Breast epithelium (tissue), 4 donors: ENCODE measurements at regions not wholly inside any gene's neighbourhood (a gene's known extent, or its start where the extent isn't known, plus 50 kb on each side); places are given as distances from the start of the nearest gene placed in this dataset.

Experiments used
- DNase-seq, 2 donors: peaks; one replicate each; pipeline ENCODE4 v3.0.0-alpha.2; 2019; ENCODE audit warnings: low spot score in 2 of 2
- H3K27ac ChIP-seq, 2 donors: fragments of 200-600 bp; sonication (generic) in 1 of 2; one replicate each; pipeline ENCODE4 v1.5.1; 2016 to 2019; ENCODE audit warnings: mild to moderate bottlenecking in 1 of 2
- H3K27me3 ChIP-seq, 2 donors: fragments of 200-600 bp; sonication (generic) in 1 of 2; one replicate each; pipeline versions ENCODE4 v1.5.1 to v1.6.0; 2017 to 2019; ENCODE audit warnings: control low read depth in 1 of 2, mild to moderate bottlenecking in 1 of 2
- H3K36me3 ChIP-seq: fragments of 200-600 bp; one replicate; pipeline ENCODE4 v1.5.1; 2019
- H3K4me1 ChIP-seq, 2 donors: fragments of 200-600 bp; sonication (generic); one replicate each; pipeline ENCODE4 v1.5.1; 2016 to 2019; ENCODE audit warnings: control low read depth in 1 of 2
- H3K4me3 ChIP-seq, 3 donors: fragments of 200-600 bp; sonication (generic); 1 replicate in 2 of 3; 2 replicates in 1 of 3; pipeline ENCODE4 v1.5.1; 2016 to 2019; ENCODE audit warnings: mild to moderate bottlenecking in 3 of 3, moderate library complexity in 2 of 3
- H3K9me3 ChIP-seq, 2 donors: fragments of 200-600 bp; sonication (generic) in 1 of 2; one replicate each; pipeline ENCODE4 v1.5.1; 2016 to 2019; ENCODE audit warnings: control low read depth in 1 of 2
- CTCF ChIP-seq, 3 donors: fragments of 450-650 bp; IDR thresholded peaks; one replicate each; pipeline ENCODE4 v1.5.1; 2016 to 2017; ENCODE audit warnings: antibody characterized with exemption in 3 of 3, mild to moderate bottlenecking in 3 of 3, moderate library complexity in 3 of 3
- POLR2A ChIP-seq: fragments of 450-650 bp; IDR thresholded peaks from one replicate; pipeline ENCODE4 v1.6.1; 2016; ENCODE audit warnings: antibody characterized with exemption, mild to moderate bottlenecking, moderate library complexity
- POLR2AphosphoS5 ChIP-seq, 3 donors: sonication (generic); formaldehyde crosslinking; IDR thresholded peaks; one replicate each; pipeline ENCODE4 v1.6.1; 2017; ENCODE audit warnings: antibody characterized with exemption in 3 of 3
- intact Hi-C: fragments of 100-400 bp; cut with DNase I; formaldehyde crosslinking; loops from one replicate; pipeline ENCODE4 v1.15.1; 2023; ENCODE audit warnings: low total_unique reads

GRCh38 chr18:61706276-61706915 is 186.4 kb downstream of the RNF152 start:
- no peaks in the 10 kb centered on the region for H3K9me3 ChIP-seq
- H3K27ac ChIP-seq: no peak overlapping the region
- intact Hi-C loops: no loop called here
- no peak overlapping the region for H3K4me3 ChIP-seq
- H3K36me3 ChIP-seq: no peaks in the 10 kb centered on the region
- H3K4me1 ChIP-seq: no peaks in the 10 kb centered on the region
- TF ChIP-seq POLR2AphosphoS5 (IDR thresholded peaks at IDR 0.05): no peak
- no peak for TF ChIP-seq POLR2A
- no peak for TF ChIP-seq CTCF (IDR thresholded peaks at IDR 0.05)
- DNase-seq: no peak
- no peaks in the 10 kb centered on the region for H3K27me3 ChIP-seq

GRCh38 chr18:61703508-61703907 is 189.3 kb downstream of the RNF152 start:
- H3K4me1 ChIP-seq: no peaks in the 10 kb centered on the region
- intact Hi-C loops: no loop called here
- H3K27me3 ChIP-seq: no peaks in the 10 kb centered on the region
- no peak overlapping the region for H3K27ac ChIP-seq
- no peaks in the 10 kb centered on the region for H3K9me3 ChIP-seq
- no peaks in the 10 kb centered on the region for H3K36me3 ChIP-seq
- no peak for TF ChIP-seq CTCF (IDR thresholded peaks at IDR 0.05)
- no peak for TF ChIP-seq POLR2AphosphoS5 (IDR thresholded peaks at IDR 0.05)
- no peak for TF ChIP-seq POLR2A
- no peak for DNase-seq
- no peak overlapping the region for H3K4me3 ChIP-seq

- H3K4me1 ChIP-seq: no peaks in the 10 kb centered on the region
- no peaks in the 10 kb centered on the region for H3K27me3 ChIP-seq
- H3K27ac ChIP-seq: no peak overlapping the region
- no peaks in the 10 kb centered on the region for H3K36me3 ChIP-seq
- intact Hi-C loops: no loop called here
- TF ChIP-seq POLR2A: no peak
- TF ChIP-seq CTCF (IDR thresholded peaks at IDR 0.05): no peak
- TF ChIP-seq POLR2AphosphoS5 (IDR thresholded peaks at IDR 0.05): no peak
- DNase-seq: no peak
- no peak overlapping the region for H3K4me3 ChIP-seq
- H3K9me3 ChIP-seq: no peaks in the 10 kb centered on the region
Observed at GRCh38 chr18:61702007-61702406, 190.8 kb downstream of the RNF152 start.

- DNase-seq: no peak
- intact Hi-C loops: no loop called here
- Histone ChIP-seq H3K27me3 (no peaks in the 10 kb centered on the region), H3K27ac (no peak overlapping the region), H3K4me1 (no peaks in the 10 kb centered on the region), H3K9me3 (peaks cover 3 to 4% of the 10 kb centered on the region in 2 donors), H3K36me3 (no peaks in the 10 kb centered on the region), H3K4me3 (no peak overlapping the region)
- TF ChIP-seq CTCF (IDR thresholded peaks at IDR 0.05) (no peak), POLR2A (no peak), POLR2AphosphoS5 (IDR thresholded peaks at IDR 0.05) (no peak)
Observed at GRCh38 chr18:61699397-61700110, 193.3 kb downstream of the RNF152 start.

- intact Hi-C loops: no loop called here
- TF ChIP-seq POLR2AphosphoS5 (IDR thresholded peaks at IDR 0.05): no peak
- no peak for TF ChIP-seq POLR2A
- no peak overlapping the region for H3K27ac ChIP-seq
Observed at GRCh38 chr18:61697306-61697909, 195.4 kb downstream of the RNF152 start.

More at GRCh38 chr18:61697306-61697909, 195.4 kb downstream of the RNF152 start:
- H3K4me1 ChIP-seq: no peaks in the 10 kb centered on the region
- H3K4me3 ChIP-seq: no peak overlapping the region
- H3K9me3 ChIP-seq: peaks cover 3 to 4% of the 10 kb centered on the region in 2 donors
- no peak for DNase-seq
- H3K27me3 ChIP-seq: no peaks in the 10 kb centered on the region
- H3K36me3 ChIP-seq: no peaks in the 10 kb centered on the region
